ENCODE measurements at regions not wholly inside any gene's neighbourhood (a gene's known extent, or its start where the extent isn't known, plus 50 kb on each side); places are given as distances from the start of the nearest gene placed in this dataset.

DNA sequence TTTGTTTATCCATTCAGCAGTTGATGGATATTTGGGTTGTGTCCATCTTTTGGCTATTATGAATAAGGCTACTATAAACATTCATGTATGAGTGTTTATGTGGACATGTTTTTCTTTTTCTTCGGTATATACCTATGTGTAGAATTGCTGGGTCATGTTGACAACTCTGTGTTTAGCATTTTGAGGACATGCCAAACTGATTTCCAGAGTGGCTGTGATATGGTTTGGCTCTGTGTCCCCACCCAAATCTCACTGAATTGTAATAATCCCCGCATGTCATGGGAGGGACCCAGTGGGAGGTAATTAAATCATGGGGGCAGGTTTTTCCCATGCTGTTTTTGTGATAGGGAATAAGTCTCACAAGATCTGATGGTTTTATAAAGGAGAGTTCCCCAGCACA, 439.7 kb downstream of the UTRN start:
- Histone ChIP-seq H3K9me3 (no peaks in the 10 kb centered on the region), H3K27me3 (no peaks in the 10 kb centered on the region), H3K4me1 (no peaks in the 10 kb centered on the region), H3K36me3 (no peaks in the 10 kb centered on the region), H3K4me3 (no peak overlapping the region), H3K27ac (no peak overlapping the region)
- intact Hi-C loops (cut with DNase I), result no loop called here
- DNase-seq (no peak), ATAC-seq (no peak)
- no peak for TF ChIP-seq CTCF (IDR thresholded peaks at IDR 0.05)

DNA sequence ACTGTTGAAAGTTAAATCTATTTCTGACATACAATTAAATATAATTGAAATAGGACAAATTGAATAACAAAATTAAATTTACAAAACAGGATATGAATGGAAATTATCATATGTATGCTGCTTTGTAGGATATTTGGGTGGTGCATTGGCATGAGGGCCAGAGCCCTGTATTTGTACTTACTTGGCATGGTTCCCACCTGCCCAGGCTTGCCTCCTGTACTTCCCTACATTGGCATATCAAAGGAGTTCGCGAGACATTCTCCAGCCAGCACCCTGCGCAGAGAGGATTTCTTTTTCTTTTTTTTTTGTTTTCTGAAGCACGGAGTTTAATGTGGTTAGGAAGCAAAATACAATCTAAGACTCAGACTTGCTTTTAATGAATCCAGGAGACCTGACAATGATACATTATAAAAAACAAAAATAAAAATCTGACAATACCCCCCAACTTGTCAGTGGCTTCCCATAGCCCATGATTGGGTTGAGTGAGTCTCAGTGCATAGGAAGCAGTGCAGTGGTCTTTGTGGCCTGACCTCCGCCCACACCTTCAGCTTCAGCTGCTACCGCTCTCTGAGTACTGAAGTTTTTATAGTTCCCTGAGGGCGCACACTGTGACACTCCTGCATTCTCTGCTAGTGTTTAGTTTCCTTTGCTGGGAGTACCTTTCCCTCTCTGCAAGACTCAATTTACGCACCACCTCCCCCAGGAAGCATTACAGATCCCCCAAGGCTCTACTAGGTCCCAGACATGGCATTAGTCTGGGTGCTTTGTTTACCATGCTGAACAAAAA, 440.8 kb downstream of the UTRN start:
- TF ChIP-seq CTCF (IDR thresholded peaks at IDR 0.05), result no peak
- ATAC-seq (no peak), DNase-seq (peak in 1 of 4 donors; percentile 18)
- Histone ChIP-seq H3K9me3 (no peaks in the 10 kb centered on the region), H3K36me3 (peaks cover 0 to 6% of the 10 kb centered on the region in 2 donors), H3K4me1 (no peaks in the 10 kb centered on the region), H3K27ac (no peak overlapping the region), H3K27me3 (no peaks in the 10 kb centered on the region), H3K4me3 (no peak overlapping the region)
- intact Hi-C loops (cut with DNase I), result no loop called here

DNA sequence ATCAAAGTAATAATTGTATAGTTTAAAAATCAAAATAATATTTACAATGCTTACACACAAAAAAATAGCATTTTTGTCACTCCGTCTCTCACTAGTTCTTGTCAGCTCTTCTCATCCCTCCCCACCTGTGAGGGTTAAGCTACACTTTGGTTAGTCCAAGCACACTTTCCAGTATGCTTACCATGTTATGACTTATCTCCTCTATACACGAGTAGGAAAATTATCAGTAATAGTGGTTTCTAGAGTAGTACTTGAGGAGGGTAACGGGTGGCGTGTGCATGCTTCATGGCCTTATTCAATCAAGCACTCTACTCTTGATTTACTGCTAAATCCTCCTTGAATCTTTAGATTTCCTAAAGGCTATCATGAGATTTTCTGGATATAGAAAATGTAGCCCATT, 443.7 kb downstream of the UTRN start:
- H3K36me3 ChIP-seq, result peaks cover 0 to 27% of the 10 kb centered on the region in 2 donors
- ATAC-seq, result peak; percentile 82

DNA sequence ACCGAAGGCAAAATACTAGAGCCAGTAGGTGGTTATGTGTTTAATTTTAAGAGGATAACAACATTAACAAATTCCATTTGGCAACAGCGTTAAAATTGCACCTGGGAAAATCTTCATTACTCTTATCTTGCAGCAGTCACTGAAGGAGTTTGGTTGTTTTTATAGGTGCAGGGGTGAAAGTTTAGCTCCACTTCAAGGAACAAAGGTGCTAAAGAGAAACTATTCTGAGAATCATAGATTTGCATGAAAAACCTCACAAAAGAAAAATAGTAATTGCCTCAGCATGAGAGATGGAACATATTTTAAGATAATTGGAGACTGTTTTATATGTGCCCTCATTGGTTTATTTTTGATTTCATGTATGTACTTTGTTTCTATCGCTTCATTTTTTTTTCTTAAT, 444.4 kb downstream of the UTRN start:
- peaks cover 0 to 34% of the 10 kb centered on the region in 2 donors for H3K36me3 ChIP-seq
- H3K27ac ChIP-seq, result no peak overlapping the region
- no peak for ATAC-seq
- H3K9me3 ChIP-seq, result no peaks in the 10 kb centered on the region
- intact Hi-C loops (cut with DNase I), result no loop called here
- H3K4me1 ChIP-seq, result no peaks in the 10 kb centered on the region
- no peak for DNase-seq
- no peak for TF ChIP-seq CTCF (IDR thresholded peaks at IDR 0.05)
- H3K4me3 ChIP-seq, result no peak overlapping the region
- H3K27me3 ChIP-seq, result no peaks in the 10 kb centered on the region

More for the DNA sequence above, 443.7 kb downstream of the UTRN start:
- no peaks in the 10 kb centered on the region for H3K27me3 ChIP-seq
- no peak for TF ChIP-seq CTCF (IDR thresholded peaks at IDR 0.05)
- H3K4me3 ChIP-seq, result no peak overlapping the region
- intact Hi-C loops (cut with DNase I), result no loop called here
- DNase-seq, result no peak
- no peaks in the 10 kb centered on the region for H3K4me1 ChIP-seq
- no peak overlapping the region for H3K27ac ChIP-seq
- no peaks in the 10 kb centered on the region for H3K9me3 ChIP-seq

GRCh38 chr6:144730088-144730645, 445.0 kb downstream of the UTRN start:
- no peak for TF ChIP-seq CTCF (IDR thresholded peaks at IDR 0.05)
- H3K27ac ChIP-seq, result no peak overlapping the region
- intact Hi-C loops (cut with DNase I), result no loop called here
- no peak overlapping the region for H3K4me3 ChIP-seq
- ATAC-seq (no peak), DNase-seq (peak in 1 of 4 donors; percentile 58)
- no peaks in the 10 kb centered on the region for H3K9me3 ChIP-seq
- H3K4me1 ChIP-seq, result no peaks in the 10 kb centered on the region
- H3K27me3 ChIP-seq, result no peaks in the 10 kb centered on the region
- peaks cover 0 to 36% of the 10 kb centered on the region in 2 donors for H3K36me3 ChIP-seq
